Gastroesophageal sphincter (tissue), 3 donors: ENCODE measurements at regions not wholly inside any gene's neighbourhood (a gene's known extent, or its start where the extent isn't known, plus 50 kb on each side); places are given as distances from the start of the nearest gene placed in this dataset.
"Not testable (repeated sequence)": the region's sequence is repeated elsewhere in the genome, so short reads cannot be mapped to it uniquely, and the experiment has no call there.

ENCODE experiments used
- POLR2A ChIP-seq, 2 donors: fragments of 450-650 bp; IDR thresholded peaks; one replicate each; pipeline ENCODE4 v1.6.1; 2017; ENCODE audit warnings: antibody characterized with exemption in 2 of 2, mild to moderate bottlenecking in 2 of 2, moderate library complexity in 1 of 2
- POLR2AphosphoS5 ChIP-seq: sonication (generic); formaldehyde crosslinking; IDR thresholded peaks from one replicate; pipeline ENCODE4 v1.6.1; 2017; ENCODE audit warnings: antibody characterized with exemption
- TF ChIP-seq, protein P1 (sequence below), 4 experiments: fragments of 200-600 bp in 2 of 4; fragments of 450-650 bp in 2 of 4; sonication (generic) in 1 of 4; IDR thresholded peaks; one replicate each; pipeline ENCODE4 v1.5.1; 2017 to 2019; ENCODE audit warnings: antibody characterized with exemption in 4 of 4, mild to moderate bottlenecking in 2 of 4, moderate library complexity in 2 of 4

DNA sequence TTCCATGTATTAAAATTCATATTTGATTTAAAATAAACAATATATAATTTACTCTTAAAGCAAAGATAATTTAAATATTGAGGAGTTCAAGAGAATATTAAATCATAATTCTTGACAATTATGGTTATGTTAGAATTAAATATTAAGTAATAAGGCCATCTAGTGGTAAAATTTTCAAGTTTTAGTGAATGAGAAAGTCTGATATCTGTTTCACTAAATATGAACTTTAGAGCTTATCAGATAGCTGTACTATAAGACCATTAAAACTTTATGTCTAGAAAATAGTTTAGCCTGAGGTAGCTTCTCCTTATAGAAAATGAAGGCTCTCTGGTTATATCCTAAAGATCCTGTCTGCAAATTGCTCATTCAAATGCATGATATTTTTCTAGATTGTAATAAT lies 152.1 kb upstream of the PRSS12 start:
- not testable (repeated sequence) for TF ChIP-seq POLR2A (IDR thresholded peaks at IDR 0.05); POLR2AphosphoS5
- TF ChIP-seq, protein P1, sequence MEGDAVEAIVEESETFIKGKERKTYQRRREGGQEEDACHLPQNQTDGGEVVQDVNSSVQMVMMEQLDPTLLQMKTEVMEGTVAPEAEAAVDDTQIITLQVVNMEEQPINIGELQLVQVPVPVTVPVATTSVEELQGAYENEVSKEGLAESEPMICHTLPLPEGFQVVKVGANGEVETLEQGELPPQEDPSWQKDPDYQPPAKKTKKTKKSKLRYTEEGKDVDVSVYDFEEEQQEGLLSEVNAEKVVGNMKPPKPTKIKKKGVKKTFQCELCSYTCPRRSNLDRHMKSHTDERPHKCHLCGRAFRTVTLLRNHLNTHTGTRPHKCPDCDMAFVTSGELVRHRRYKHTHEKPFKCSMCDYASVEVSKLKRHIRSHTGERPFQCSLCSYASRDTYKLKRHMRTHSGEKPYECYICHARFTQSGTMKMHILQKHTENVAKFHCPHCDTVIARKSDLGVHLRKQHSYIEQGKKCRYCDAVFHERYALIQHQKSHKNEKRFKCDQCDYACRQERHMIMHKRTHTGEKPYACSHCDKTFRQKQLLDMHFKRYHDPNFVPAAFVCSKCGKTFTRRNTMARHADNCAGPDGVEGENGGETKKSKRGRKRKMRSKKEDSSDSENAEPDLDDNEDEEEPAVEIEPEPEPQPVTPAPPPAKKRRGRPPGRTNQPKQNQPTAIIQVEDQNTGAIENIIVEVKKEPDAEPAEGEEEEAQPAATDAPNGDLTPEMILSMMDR (IDR thresholded peaks at IDR 0.05): not testable (repeated sequence)
